ENCODE measurements at regions not wholly inside any gene's neighbourhood (a gene's known extent, or its start where the extent isn't known, plus 50 kb on each side); places are given as distances from the start of the nearest gene placed in this dataset.

DNA sequence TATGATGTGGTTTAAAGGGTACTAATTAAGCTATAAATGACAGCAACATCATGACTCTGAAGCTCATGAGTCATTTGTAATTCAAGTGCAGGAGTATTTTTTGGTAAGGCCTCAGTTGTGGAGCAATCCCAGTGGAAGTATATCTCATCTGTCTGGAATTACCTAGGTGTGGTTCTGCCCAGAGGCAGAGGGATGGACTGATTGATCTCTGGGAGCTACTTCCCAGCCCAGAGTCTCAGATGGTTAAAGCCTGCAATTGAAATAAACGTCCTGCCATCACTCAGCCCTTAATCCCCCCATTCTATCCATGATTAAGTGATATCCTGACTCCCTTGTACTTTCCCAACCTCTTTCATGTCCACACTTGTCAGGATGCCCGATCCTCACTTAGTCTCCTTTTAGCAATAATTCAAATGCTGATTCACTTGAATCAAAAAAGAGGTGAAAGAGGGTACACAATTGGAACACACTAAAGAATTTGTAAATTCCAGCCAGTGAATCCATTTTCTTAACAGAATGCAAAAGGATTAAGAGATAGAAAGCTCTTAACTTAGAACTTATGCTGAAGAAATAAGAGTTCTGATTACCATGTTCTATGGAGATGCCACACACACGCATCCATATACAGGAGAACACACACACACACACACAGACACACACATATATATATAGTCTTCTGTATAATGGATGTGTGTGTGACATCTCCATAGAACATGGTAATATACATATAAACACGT, 664.4 kb downstream of the NYAP2 start:
- peak; percentile 87 for DNase-seq (ENCODE audit: low read depth)

DNA sequence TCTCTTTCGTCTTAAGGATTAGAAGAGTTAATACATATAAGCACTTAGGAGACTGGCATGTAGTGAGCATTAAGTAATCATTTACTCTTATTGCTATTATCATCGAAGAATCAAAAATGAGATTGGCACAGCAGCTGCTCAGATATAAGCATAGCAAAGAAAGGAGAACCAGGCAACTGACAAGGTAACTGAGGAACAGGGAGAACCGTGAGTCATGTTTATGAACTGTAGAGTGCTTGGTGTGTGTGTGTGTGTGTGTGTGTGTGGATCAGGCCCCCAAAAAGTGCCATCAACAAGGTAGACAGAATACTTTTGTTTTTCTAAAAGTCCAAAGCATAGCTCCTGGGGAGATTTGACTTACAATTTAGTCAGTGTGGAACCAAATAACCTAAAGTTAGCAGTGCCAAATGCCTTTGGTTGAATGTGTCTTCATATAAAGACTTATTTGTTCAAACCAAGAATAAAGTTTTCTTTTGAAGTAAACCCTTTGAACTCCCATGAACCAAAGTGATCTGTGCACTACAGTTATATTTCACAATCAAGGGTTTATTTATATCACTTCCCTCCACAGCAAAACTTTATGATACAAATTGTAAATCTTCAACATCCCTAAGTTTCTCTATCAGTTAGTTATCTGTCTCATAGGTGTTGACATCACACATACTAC, 660.6 kb downstream of the NYAP2 start:
- no peak for DNase-seq (ENCODE audit: low read depth)

DNA sequence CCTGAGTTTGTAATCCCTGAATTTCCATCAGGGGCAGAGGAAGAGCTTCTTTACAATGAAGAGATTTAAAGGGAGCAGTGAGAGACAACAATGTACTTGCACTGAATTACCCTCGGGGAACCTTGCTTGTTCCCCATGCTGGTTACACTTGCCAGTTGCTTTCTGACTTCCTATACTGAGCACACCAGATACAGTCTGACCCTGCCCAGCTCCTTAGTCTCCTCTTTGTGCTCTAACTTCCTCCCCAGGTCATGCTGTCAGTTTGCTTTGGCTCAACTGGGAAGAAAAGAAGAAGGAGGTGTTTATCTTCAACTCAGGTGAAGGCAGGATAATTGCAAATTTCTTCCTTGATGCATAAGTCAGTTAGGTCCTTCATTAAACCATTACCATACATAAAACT, 658.4 kb downstream of the NYAP2 start:
- no peak for DNase-seq (ENCODE audit: low read depth)

DNA sequence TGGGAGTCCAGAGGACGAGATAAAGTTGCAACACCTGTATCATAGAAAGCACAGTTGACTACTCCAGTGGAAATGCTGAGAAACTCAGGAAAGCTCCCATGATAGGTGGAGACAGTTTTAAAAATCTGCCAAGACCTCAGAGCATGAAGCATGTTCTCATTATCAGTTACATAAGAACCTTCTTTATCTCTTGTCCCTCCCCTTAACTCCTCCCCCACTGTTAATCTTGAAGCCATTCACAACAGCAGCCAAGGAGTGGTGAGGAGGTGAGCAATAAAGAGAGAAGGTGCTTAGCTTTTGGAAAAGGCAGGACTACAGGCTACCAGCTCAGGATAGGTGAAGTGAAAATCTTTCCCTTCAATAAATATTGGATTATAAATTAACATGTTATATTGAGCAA, 657.9 kb downstream of the NYAP2 start:
- DNase-seq (ENCODE audit: low read depth), result no peak

DNA sequence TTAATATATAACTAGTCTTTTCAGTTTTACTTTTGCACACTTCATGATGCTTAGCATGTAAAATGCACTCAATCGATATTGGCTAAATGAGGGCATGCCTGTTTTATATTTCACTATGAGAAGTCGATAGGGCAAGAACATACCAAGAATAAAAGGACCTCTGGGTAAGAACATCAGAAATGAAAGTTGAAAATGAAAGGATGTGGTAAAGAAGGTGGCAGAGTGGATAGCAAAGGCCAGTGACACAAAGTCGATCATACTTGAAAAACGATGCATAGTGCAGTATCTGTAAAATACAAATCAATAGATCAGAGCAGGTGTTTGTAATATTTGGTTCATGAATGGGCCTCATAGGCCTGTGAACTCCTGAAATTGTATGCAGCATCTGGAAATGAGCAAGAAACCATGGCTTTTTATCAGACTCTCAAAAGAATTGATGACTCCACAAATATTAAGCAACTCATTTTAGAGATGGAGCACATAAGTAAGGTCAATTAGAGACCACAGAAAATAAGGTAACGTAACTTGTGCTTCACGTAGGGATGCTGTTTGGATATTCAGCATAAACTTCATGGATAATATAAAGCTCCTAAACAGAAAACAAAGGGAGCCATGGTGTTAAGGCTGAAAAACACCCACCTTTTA, 653.4 kb downstream of the NYAP2 start:
- no peak for DNase-seq (ENCODE audit: low read depth)

DNA sequence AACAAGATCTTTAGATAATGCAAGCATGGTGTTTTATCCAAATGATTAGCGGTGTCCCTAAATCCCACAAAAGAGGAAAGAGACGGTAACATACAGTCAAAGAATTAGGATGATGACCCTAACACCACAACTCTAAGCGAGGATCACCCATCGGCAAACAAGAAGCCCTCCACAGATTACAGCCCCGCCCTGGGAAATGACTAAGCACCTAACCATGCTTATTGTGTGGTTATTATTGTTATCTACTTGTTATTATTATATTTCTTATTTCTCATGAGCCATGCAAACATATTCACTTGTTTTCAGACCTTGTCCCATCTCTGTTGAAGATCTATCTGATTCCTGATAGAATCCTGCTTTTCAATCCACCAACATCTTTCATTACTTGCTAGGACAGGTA, 651.3 kb downstream of the NYAP2 start:
- no peak for DNase-seq (ENCODE audit: low read depth)

DNA sequence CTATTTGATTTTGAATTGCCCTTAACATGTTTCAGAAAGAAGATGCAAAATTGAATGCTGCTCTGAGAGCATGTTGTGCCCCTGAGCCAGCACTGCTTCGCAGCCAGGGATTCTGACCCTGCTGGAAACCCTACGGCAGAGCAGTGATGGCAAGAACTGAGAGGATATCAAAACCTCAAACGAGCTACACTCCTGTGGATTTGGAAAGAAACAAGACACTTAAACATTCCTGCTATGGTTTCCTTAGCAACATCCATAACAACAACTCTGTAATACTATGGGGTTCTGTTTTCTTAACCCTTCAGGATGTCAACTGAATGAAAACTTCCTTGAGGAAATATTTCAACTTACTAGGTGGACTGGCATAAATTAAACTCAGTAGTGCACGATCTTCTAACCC, 649.1 kb downstream of the NYAP2 start:
- DNase-seq (ENCODE audit: low read depth), result peak; percentile 34

DNA sequence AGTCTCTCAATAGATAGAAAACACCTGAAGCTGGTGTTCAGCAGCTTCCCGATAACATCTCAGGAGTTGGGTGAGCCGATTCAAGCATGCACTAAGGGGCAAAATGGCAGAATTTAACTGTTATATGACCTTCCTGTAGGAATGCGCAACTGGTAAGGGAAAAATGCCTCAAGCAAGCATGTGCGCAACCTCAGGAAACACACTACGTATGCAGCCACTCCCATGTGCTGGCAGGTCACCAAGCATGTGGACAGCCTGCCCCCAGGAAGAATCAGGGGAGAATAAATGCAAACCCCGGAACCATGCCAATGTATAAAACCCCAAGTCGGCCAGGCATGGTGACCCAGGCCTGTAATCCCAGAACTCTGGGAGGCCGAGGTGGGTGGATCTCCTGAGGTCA, 645.6 kb downstream of the NYAP2 start:
- DNase-seq (ENCODE audit: low read depth), result no peak

DNA sequence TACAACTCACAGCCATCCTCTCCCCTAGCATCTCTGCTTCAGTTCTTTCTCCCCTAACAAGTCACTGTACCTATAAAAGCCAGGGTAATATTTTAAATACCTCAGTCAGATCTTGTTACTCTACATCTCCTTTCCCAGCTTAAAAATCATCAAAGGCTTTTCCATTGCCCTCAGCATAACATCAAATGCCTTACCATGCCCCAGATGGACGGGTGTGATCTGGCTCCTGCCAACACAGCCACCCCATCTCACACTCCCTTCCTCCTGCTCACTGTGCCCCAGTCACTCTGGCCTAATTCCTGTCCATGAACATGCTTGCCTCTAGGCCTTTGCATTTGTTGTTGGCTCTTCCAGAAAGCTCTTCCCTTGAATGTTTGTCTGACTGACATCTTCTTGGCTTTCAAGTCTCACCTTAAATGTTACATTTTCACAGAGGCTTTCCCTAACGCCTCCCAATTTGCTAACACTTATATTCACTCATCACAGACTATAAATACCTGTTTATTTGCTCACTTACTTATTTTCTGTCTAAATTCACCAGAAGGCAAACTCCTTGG, 640.9 kb downstream of the NYAP2 start:
- no peak for DNase-seq (ENCODE audit: low read depth)

DNA sequence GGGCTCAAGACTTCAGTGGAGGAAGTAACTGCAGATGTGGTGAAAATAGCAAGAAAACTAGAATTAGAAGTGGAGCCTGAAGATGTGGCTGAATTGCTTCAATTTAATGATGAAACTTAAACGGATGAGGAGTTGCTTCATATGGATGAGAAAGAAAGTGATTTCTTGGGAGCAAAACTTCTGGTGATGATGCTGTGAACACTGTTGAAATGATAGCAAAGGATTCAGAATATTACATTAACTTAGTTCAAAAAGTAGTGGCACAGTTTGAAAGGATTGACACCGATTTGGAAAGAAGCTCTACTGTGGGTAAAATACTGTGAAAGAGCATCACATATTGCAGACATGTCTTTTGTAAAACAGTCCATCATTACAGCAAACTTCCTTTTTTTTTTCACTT, 638.0 kb downstream of the NYAP2 start:
- DNase-seq (ENCODE audit: low read depth), result no peak

DNA sequence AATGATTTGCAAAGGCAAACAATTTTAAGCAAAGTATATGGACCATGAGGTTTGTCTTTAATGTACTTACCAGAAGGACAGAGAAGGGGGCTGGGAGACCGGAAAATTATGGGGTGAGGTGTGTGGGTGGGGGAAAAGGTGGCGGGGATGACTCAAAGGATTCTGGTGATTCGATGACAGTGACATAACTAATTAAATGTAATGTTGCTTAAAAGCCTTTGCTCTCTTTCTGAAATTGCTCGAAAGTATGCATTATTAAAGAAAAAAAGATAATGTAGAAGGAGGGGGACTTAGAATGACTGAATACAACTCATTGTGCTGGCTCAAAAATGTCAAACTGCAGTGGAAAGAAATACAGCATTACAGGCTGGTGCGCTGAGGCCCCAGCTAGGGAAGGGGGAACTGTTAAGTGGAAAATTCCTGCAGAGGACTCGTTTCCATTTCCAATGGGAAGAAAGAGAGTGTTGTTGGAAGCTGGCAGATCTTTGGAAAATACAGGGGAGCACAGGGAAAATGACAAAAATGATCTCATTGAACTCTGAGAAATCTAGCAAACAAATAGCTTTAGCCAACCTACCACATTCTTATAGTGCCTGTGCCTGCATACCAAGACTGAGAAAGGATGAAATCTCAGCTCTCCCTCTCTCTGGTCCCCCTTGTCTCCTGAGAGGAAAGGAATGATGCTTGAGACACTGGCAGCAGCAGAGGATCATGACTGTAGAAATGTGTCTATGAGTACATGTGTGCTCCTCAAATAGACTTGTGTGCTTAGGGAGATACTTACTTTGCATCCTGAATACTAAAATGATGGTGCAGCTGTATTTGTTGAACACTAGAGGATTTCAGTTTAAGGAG, 632.4 kb downstream of the NYAP2 start:
- peak; percentile 18 for DNase-seq (ENCODE audit: low read depth)

DNA sequence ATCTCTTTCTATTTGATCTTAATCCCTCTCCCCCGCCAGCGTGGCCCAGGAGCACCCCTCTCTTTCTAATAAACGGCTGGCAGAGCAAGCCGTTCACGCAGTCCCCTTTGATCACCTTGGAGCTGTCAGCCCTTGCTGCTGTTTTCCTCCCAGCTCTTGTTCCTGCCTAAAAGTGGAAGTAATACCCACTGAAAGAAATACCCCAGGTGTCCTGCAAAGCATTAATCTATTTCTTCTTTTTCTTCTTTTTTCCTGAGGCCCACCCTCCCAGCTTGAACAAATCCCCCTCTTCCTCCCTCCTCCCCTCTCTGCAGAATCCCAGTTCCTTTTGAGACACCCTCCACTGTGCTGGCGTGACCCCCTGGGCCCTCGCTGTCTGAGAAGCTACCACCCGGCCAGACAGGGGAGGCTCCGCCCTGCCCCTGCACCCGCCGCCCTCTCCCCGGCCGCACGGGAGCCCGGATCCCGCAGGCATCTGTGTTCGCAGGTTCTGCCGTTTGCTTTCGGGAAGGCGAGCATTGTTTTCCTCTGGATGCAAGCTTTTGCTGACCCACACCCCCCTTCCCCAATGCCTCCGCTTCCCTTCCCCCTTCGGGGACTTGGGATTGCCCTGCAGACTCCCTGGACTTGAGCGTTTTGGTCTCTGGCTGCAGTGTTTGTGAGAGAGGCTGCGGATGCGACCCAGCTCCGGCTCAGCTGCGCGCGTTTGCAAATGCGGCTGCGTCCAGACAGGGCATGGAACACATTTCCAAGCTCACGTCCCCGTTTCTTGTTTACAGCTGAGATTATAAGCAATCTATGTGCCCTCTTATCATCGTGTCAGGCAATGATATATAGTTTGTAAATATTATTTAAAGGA, 631.5 kb downstream of the NYAP2 start:
- peak; percentile 85 for DNase-seq (ENCODE audit: low read depth)

DNA sequence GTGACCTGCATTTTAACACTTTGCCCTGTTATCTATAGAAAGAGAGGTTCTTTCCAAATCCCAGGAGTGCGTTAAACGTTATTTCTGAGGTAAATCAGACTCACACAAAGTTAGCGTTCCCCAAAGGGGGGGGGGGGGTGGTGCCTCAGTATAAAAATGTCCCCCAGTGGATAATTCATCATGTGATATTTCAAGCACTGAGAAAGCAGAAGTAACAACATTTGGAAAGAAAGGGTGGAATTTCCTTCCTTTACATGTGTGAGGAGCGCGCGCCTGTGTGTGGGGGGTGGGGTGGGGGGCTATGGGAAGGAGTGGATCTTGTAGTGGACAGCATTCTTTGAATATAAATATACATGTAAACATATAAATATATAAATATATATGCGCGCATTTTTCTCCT, 630.9 kb downstream of the NYAP2 start:
- DNase-seq (ENCODE audit: low read depth), result no peak

DNA sequence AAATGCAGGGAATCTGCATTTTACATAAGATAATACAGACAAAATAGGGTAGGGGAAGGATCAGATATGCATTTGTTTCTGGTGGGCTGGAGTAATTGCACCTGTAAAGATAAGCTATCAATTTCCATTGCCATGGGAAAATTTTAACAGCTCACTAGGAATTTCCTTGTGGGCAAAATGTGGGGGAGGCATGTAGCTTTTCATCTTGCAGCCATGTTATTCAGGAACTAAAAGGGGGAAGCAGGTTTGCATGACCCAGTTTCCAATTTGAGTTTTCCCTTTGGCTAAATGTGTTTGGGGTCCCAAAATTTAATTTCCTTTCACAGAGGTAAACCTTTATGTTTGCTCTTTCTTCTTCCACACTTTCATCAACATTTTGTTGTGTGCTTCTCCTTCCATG, 624.4 kb downstream of the NYAP2 start:
- DNase-seq (ENCODE audit: low read depth), result no peak

DNA sequence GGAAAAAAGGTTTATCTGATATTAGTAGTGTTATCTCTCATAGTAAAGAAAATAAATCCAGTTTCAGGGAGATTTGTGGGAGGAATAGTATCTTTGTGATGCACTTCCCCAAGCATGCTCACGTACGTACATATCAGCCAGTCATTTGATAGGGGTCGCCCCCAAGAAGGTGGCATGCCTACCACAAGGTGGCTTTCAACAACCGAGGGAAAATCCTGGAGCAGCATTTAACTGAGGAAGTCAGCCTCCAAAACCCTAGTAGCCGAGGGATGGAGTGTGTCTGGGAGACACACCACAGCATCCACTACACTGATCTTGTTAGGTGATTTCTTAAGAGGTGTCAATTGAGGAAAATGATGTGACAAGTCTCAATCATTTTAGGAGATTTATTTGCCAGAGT, 623.9 kb downstream of the NYAP2 start:
- DNase-seq (ENCODE audit: low read depth), result no peak

DNA sequence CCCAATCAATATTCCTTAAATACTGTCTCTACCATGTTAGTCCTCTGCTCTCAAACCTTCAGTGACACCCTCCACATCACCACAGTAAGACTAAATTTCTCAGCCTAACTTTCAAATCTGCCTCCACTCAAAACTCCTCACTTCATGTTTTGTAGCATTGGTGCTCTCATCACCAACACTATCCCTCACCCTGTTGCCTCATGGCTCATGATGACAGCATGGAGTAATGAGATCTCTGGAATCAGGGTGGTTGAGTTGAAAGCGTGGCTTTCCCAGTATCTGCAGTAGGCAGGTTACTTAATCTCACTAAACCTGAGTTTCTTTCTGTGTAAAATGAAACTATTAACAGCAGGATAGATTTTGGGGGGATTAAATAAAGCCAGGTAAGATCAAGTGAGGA, 621.4 kb downstream of the NYAP2 start:
- no peak for DNase-seq (ENCODE audit: low read depth)

DNA sequence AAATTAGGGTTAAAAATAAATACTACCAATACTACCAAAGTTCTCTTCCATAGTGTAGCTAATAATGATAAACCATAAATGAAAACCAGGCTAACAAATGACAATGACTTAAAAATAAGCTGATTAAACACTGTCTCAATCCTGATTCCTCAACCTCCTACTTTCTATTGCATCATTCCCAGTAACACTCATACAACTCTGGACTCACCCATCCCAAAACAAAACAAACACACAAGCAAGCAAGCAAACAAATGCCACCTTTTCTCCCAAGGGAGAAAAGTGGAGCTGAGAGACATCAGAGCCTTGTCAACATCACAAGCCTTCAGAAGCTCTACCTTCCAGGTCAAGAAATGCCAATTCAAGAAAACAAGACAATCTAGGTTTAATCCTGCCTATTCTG, 620.7 kb downstream of the NYAP2 start:
- DNase-seq (ENCODE audit: low read depth), result no peak

DNA sequence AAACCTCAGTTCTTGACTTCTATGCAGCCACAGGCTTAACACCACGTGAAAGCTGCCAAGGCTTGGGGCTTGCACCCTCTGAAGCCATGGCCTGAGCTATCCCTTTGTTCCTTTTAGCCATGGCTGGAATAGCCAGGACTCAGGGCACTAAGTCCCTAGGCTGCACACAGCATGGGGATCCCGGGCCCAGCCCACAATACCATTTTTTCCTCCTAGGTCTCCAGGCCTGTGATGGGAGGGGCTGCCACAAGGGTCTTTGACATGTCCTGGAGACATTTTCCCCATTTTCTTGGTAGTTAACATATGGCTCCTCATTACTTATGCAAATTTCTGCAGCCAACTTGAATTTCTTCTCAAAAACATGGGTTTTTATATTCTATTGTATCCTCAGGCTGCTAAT, 619.1 kb downstream of the NYAP2 start:
- DNase-seq (ENCODE audit: low read depth), result no peak

DNA sequence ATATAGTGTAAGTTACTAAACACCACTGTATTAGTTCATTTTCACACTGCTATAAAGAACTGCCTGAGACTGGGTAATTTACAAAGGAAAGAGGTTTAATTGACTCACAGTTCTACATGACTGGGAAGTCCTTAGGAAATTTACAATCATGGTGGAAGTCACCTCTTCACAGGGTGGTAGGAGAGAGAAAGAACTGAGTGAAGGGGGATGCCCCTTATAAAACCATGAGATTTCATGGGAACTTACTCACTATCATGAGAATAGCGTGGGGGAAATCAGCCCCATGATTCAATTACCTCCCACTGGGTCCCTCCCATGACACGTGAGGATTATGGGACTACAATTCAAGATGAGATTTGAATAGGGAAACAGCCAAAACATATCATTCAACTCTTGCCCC, 618.0 kb downstream of the NYAP2 start:
- DNase-seq (ENCODE audit: low read depth), result no peak

DNA sequence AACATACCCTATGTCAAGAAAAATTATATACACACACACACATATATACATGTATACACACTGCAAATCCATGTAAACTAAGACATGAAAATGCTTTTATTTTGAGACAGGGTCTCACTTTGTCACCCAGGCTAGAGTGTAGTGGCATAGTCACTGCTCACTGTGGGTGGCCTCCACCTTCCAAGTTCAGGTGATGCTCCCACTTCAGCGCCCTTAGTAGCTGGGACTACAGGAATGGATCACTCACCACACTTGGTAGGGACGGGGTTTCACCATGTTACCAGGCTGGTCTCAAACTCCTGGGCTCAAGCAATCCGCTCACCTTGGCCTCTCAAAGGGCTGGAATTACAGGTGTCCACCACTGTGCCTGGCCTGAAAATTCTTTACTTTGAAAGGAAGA, 617.6 kb downstream of the NYAP2 start:
- no peak for DNase-seq (ENCODE audit: low read depth)

All from myocyte (in vitro differentiated cells).